IMR-90 (cell line): ENCODE measurements at regions not wholly inside any gene's neighbourhood (a gene's known extent, or its start where the extent isn't known, plus 50 kb on each side); places are given as distances from the start of the nearest gene placed in this dataset.

Source experiments
- POLR2A ChIP-seq: IDR thresholded peaks from 2 replicates; pipeline ENCODE4 v1.6.1; 2012; ENCODE audit warnings: mild to moderate bottlenecking, low read depth, low read length
- RCOR1 ChIP-seq: IDR thresholded peaks from 2 replicates; pipeline ENCODE4 v1.6.1; 2012; ENCODE audit warnings: mild to moderate bottlenecking, low read length, improper control_type of control experiment; ENCODE audit not compliant: insufficient replicate concordance
- TF ChIP-seq, protein P1 (sequence below): conservative IDR thresholded peaks from 2 replicates; pipeline ENCODE4 v1.5.1; 2012; ENCODE audit warnings: mild to moderate bottlenecking, low read depth, low read length, improper control_type of control experiment

DNA sequence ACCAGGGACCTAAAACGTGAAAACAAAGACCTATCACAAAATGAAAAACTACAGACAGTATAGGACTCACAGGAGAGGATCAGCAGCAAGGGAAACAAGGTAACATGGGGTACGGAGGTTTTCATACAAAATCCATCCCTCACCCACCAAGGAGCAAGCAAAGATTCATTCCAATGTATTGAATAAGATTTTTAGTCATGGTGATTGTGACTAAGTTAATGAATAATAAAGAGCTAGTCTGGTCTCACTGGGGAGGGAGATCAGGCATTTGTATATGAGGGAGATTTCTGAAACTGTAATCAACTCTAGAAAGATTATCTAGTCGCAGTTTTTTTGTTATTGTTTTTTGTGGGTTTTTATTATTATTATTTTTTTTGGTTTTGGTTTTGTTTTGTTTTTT is 336.5 kb upstream of the MMADHC start:
- TF ChIP-seq, protein P1, sequence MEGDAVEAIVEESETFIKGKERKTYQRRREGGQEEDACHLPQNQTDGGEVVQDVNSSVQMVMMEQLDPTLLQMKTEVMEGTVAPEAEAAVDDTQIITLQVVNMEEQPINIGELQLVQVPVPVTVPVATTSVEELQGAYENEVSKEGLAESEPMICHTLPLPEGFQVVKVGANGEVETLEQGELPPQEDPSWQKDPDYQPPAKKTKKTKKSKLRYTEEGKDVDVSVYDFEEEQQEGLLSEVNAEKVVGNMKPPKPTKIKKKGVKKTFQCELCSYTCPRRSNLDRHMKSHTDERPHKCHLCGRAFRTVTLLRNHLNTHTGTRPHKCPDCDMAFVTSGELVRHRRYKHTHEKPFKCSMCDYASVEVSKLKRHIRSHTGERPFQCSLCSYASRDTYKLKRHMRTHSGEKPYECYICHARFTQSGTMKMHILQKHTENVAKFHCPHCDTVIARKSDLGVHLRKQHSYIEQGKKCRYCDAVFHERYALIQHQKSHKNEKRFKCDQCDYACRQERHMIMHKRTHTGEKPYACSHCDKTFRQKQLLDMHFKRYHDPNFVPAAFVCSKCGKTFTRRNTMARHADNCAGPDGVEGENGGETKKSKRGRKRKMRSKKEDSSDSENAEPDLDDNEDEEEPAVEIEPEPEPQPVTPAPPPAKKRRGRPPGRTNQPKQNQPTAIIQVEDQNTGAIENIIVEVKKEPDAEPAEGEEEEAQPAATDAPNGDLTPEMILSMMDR, result no peak
- no peak for TF ChIP-seq RCOR1
- TF ChIP-seq POLR2A, result no peak
